OCI-LY3 (cell line): ENCODE measurements at regions not wholly inside any gene's neighbourhood (a gene's known extent, or its start where the extent isn't known, plus 50 kb on each side); places are given as distances from the start of the nearest gene placed in this dataset.

Experiments used
- H2AFZ ChIP-seq: fragments of 200-600, 300-600 bp; shearing (Covaris generic); 2 replicates; pipeline ENCODE4 v1.6.0; 2014; ENCODE audit warnings: antibody characterized with exemption, low read depth, low read length
- H3K27ac ChIP-seq: fragments of 200-600, 300-600 bp; sonication (generic); 2 replicates; pipeline ENCODE4 v1.5.1; 2014; ENCODE audit warnings: mild to moderate bottlenecking, low read length, moderate library complexity, mixed read lengths
- H3K27me3 ChIP-seq: fragments of 200-600, 300-600 bp; sonication (generic); 2 replicates; pipeline ENCODE4 v1.6.1; 2014; ENCODE audit warnings: low read depth, low read length, mixed read lengths
- H3K36me3 ChIP-seq: fragments of 200-600, 300-600 bp; sonication (generic); replicated peaks from 2 replicates; pipeline ENCODE3; 2014; ENCODE audit warnings: low read depth, low read length, mixed read lengths
- H3K4me1 ChIP-seq: fragments of 300-600, 200-600 bp; sonication (generic); 2 replicates; pipeline ENCODE4 v1.6.1; 2014; ENCODE audit warnings: low read length, mixed read lengths
- H3K4me2 ChIP-seq: fragments of 200-600, 300-600 bp; sonication (generic); 2 replicates; pipeline ENCODE4 v1.6.1; 2014; ENCODE audit warnings: low read length, mixed read lengths
- H3K4me3 ChIP-seq: fragments of 300-600, 200-600 bp; sonication (generic); 2 replicates; pipeline ENCODE4 v1.5.1; 2014; ENCODE audit warnings: antibody characterized with exemption, mild to moderate bottlenecking, low read length, moderate library complexity
- H3K79me2 ChIP-seq: fragments of 300-600, 200-600 bp; shearing (Covaris generic); 2 replicates; pipeline ENCODE4 v1.6.1; 2014; ENCODE audit warnings: mild to moderate bottlenecking, low read length, mixed read lengths
- H3K9ac ChIP-seq: fragments of 300-600, 200-600 bp; shearing (Covaris generic); 2 replicates; pipeline ENCODE4 v1.6.0; 2014; ENCODE audit warnings: mild to moderate bottlenecking, low read length, moderate library complexity
- H3K9me3 ChIP-seq: fragments of 200-600, 300-600 bp; shearing (Covaris generic); 2 replicates; pipeline ENCODE4 v1.6.1; 2014; ENCODE audit warnings: low read length, mixed read lengths; ENCODE audit not compliant: insufficient read depth
- H4K20me1 ChIP-seq: fragments of 200-600, 300-600 bp; sonication (generic); 2 replicates; pipeline ENCODE4 v1.6.1; 2016; ENCODE audit warnings: low read length, mixed read lengths; ENCODE audit not compliant: insufficient read depth
- EZH2phosphoT487 ChIP-seq: fragments of 200-600 bp; shearing (Covaris generic); IDR thresholded peaks from 2 replicates; pipeline ENCODE4 v1.6.1; 2018; ENCODE audit warnings: antibody characterized with exemption, mixed run types, low read depth
- TF ChIP-seq, protein P1 (sequence below): fragments of 200-600, 300-600 bp; sonication (generic); IDR thresholded peaks from 2 replicates; pipeline ENCODE4 v1.5.1; 2014; ENCODE audit warnings: antibody characterized with exemption, low read length, low read depth

DNA sequence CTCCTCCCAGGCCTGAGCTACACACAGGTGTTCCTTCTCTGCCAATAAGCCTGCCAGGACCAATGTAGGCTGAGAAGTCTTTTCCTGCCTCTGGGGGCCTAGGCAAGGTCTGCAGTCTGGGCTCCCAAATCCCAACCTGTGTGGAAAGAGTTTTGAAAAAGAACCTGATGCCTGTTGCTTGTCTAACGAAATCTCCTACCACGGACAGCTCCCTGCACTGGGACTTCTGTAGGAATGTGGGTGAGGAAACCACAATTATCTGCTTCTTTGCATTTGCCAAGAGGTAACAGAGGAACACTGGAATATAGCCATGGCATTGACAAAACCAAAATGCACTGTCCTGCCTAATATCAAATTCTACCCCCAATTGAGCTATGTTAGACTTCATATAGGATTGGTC lies 877.0 kb upstream of the TMEM132C start:
- no peak overlapping the region for H3K4me3 ChIP-seq
- H3K9me3 ChIP-seq, result no peaks in the 10 kb centered on the region
- H4K20me1 ChIP-seq, result no peaks in the 10 kb centered on the region
- no peak overlapping the region for H2AFZ ChIP-seq
- H3K4me2 ChIP-seq, result no peak overlapping the region
- no peaks in the 10 kb centered on the region for H3K79me2 ChIP-seq
- H3K36me3 ChIP-seq, result no peaks in the 10 kb centered on the region
- no peak overlapping the region for H3K27ac ChIP-seq
- H3K4me1 ChIP-seq, result no peaks in the 10 kb centered on the region
- H3K9ac ChIP-seq, result no peak overlapping the region
- H3K27me3 ChIP-seq, result no peaks in the 10 kb centered on the region
- TF ChIP-seq EZH2phosphoT487, result no peak

DNA sequence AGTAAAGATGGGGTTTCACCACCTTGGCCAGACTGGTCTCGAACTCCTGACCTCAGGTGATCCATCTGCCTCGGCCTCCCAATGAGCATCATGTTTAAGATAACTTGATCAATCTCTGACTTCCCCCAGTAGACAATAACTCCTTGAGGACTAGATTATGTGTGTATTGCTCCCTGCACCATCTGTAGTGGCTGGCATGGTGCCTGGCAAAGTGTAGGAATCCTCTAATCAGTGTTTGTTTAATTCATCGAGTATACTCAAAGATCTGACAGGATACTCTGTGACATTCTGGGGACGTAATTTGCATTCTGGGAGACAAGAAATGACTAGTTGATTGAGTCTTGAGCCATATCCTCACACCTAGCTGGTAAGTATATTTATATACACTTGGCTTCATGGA lies 873.5 kb upstream of the TMEM132C start:
- no peaks in the 10 kb centered on the region for H3K36me3 ChIP-seq
- H3K9ac ChIP-seq, result no peak overlapping the region
- no peak overlapping the region for H3K4me2 ChIP-seq
- H3K9me3 ChIP-seq, result no peaks in the 10 kb centered on the region
- TF ChIP-seq EZH2phosphoT487, result no peak
- TF ChIP-seq, protein P1, sequence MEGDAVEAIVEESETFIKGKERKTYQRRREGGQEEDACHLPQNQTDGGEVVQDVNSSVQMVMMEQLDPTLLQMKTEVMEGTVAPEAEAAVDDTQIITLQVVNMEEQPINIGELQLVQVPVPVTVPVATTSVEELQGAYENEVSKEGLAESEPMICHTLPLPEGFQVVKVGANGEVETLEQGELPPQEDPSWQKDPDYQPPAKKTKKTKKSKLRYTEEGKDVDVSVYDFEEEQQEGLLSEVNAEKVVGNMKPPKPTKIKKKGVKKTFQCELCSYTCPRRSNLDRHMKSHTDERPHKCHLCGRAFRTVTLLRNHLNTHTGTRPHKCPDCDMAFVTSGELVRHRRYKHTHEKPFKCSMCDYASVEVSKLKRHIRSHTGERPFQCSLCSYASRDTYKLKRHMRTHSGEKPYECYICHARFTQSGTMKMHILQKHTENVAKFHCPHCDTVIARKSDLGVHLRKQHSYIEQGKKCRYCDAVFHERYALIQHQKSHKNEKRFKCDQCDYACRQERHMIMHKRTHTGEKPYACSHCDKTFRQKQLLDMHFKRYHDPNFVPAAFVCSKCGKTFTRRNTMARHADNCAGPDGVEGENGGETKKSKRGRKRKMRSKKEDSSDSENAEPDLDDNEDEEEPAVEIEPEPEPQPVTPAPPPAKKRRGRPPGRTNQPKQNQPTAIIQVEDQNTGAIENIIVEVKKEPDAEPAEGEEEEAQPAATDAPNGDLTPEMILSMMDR, result no peak
- H3K4me3 ChIP-seq, result no peak overlapping the region
- H3K79me2 ChIP-seq, result no peaks in the 10 kb centered on the region
- no peak overlapping the region for H2AFZ ChIP-seq
- no peaks in the 10 kb centered on the region for H4K20me1 ChIP-seq
- no peaks in the 10 kb centered on the region for H3K4me1 ChIP-seq
- H3K27ac ChIP-seq, result no peak overlapping the region
- H3K27me3 ChIP-seq, result peaks cover 3% of the 10 kb centered on the region; the same call in 1 of the 2 replicates

DNA sequence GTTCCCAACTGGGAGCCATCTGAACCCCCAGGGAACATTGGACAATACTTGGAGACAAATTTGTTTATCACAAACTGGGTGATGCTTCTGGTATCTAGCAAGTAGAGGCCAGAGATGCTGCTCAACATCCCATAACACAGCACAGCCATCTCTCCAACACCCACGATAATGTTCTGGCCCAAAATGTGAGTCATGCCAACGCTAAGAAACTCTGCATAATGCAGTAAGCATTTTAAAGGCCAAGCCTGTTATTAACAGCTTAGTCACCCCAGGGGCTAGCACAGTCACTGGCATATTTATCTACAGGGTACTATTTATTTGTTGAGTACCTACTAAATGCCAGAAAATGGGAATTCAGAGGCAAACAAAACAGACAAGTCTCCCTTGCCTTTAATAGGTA lies 873.1 kb upstream of the TMEM132C start:
- H3K79me2 ChIP-seq, result no peaks in the 10 kb centered on the region
- no peak overlapping the region for H3K4me3 ChIP-seq
- no peak overlapping the region for H3K27ac ChIP-seq
- no peak overlapping the region for H3K4me2 ChIP-seq
- no peaks in the 10 kb centered on the region for H3K9me3 ChIP-seq
- TF ChIP-seq EZH2phosphoT487, result no peak
- TF ChIP-seq, protein P1, result no peak
- no peaks in the 10 kb centered on the region for H3K36me3 ChIP-seq
- H4K20me1 ChIP-seq, result no peaks in the 10 kb centered on the region
- H2AFZ ChIP-seq, result no peak overlapping the region
- H3K27me3 ChIP-seq, result peaks cover 3% of the 10 kb centered on the region; the same call in 1 of the 2 replicates
- H3K4me1 ChIP-seq, result no peaks in the 10 kb centered on the region
- no peak overlapping the region for H3K9ac ChIP-seq

DNA sequence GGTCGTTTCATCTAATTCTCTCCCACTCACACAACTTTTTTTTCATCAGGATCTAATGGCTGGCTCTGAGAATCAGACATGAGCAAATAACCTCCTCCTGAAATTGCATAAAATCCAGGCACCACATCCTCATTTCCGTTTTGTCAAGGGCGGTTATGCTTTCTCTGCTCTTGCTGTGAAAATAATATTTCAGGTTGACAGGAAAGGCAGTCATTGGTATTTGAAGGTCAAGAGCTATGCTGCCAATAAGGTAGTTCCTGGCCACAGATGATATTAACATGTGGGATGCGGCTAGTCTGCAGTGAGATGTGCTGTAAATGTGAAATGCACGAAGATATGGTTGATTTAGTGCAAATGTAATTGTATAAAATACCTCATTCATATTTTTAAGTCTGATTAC lies 870.2 kb upstream of the TMEM132C start:
- no peaks in the 10 kb centered on the region for H3K9me3 ChIP-seq
- H3K79me2 ChIP-seq, result no peaks in the 10 kb centered on the region
- no peak overlapping the region for H3K9ac ChIP-seq
- TF ChIP-seq EZH2phosphoT487, result no peak
- TF ChIP-seq, protein P1, result no peak
- no peak overlapping the region for H3K27ac ChIP-seq
- no peak overlapping the region for H2AFZ ChIP-seq
- no peaks in the 10 kb centered on the region for H3K36me3 ChIP-seq
- no peak overlapping the region for H3K4me2 ChIP-seq
- H3K27me3 ChIP-seq, result peaks cover 3% of the 10 kb centered on the region; the same call in 1 of the 2 replicates
- H3K4me3 ChIP-seq, result no peak overlapping the region
- no peaks in the 10 kb centered on the region for H4K20me1 ChIP-seq
- no peaks in the 10 kb centered on the region for H3K4me1 ChIP-seq
